K562 (cell line): ENCODE measurements at regions not wholly inside any gene's neighbourhood (a gene's known extent, or its start where the extent isn't known, plus 50 kb on each side); places are given as distances from the start of the nearest gene placed in this dataset.

Experiments used
- ATAC-seq: fragments of 200-7000 bp; cut with Tn5 transposase; 3 replicates; pipeline ENCODE4 v1.9.1; 2020; ENCODE audit warnings: moderate library complexity
- BruUV-seq: library from RNA; stranded (reverse); fragments of 400-500 nt; replicated peaks from 2 replicates; lab custom pipeline; 2021; lab: Mats Ljungman, UMichigan
- CTCF ChIA-PET: fragments of 300-600 bp; formaldehyde crosslinking; extraction: SDS; loops from one replicate; lab custom pipeline; 2021; ENCODE audit warnings: low intra/inter-chr PET ratio; lab: Yijun Ruan, JAX
- POLR2A ChIA-PET: fragments of 300-600, 350-650 bp; sonication (Branson Sonifier 250); formaldehyde crosslinking; extraction: SDS; loops from one replicate; lab custom pipeline; 2021; ENCODE audit warnings: antibody characterized with exemption, inconsistent platforms; lab: Yijun Ruan, JAX
- DNase-seq, 4 experiments: peaks; one replicate each; pipeline versions ENCODE4 v3.0.0 to v3.0.0-alpha.2; 2011 to 2018; ENCODE audit warnings: low spot score in 3 of 4, mixed read lengths in 3 of 4; ENCODE audit errors: extremely low read depth in 1 of 4
- FAIRE-seq: peaks from 2 replicates; lab custom pipeline; 2011; peaks lifted over from hg19 to GRCh38; lab: Jason Lieb, UNC
- H2AFZ ChIP-seq: 2 replicates; pipeline ENCODE4 v1.6.0; 2011; ENCODE audit warnings: low read depth, low read length, control low read depth, inconsistent platforms
- H3K27ac ChIP-seq: fragments of 200-600 bp; 3 replicates; pipeline ENCODE4 v1.8.0; 2011; ENCODE audit warnings: low read depth, mild to moderate bottlenecking, control low read depth, inconsistent platforms, low read length, moderate library complexity, mixed read lengths; ENCODE audit errors: extremely low read depth
- H3K27me3 ChIP-seq, 2 experiments: fragments of 300-600 bp in 1 of 2; 2 replicates in 1 of 2; 3 replicates in 1 of 2; pipeline versions ENCODE4 v1.6.0 to v1.8.0; 2011; ENCODE audit warnings: inconsistent platforms in 2 of 2, low read length in 2 of 2, mild to moderate bottlenecking in 1 of 2, mixed read lengths in 1 of 2, moderate library complexity in 1 of 2; ENCODE audit not compliant: control insufficient read depth in 2 of 2, insufficient read depth in 2 of 2
- H3K36me3 ChIP-seq: fragments of 300-600 bp; 3 replicates; pipeline ENCODE4 v1.8.0; 2011; ENCODE audit warnings: mild to moderate bottlenecking, low read length, inconsistent platforms; ENCODE audit not compliant: control insufficient read depth, insufficient read depth
- H3K4me1 ChIP-seq, 2 experiments: fragments of 200-600 bp in 1 of 2; replicated peaks in 1 of 2; 2 replicates in 1 of 2; 3 replicates in 1 of 2; pipeline versions ENCODE4 v1.5.1 to v1.8.0; 2011; ENCODE audit warnings: inconsistent platforms in 2 of 2, low read length in 2 of 2, mild to moderate bottlenecking in 1 of 2, mixed read lengths in 1 of 2, moderate library complexity in 1 of 2; ENCODE audit not compliant: control insufficient read depth in 2 of 2, insufficient read depth in 2 of 2
- H3K4me2 ChIP-seq: 2 replicates; pipeline ENCODE4 v1.6.1; 2011; ENCODE audit warnings: low read length, control low read depth, inconsistent platforms, mixed read lengths; ENCODE audit not compliant: insufficient read depth
- H3K4me3 ChIP-seq: fragments of 200-600 bp; sonication (generic), shearing (Covaris generic); 2 replicates; pipeline ENCODE4 v1.5.1; 2016; ENCODE audit warnings: control low read depth, inconsistent platforms
- H3K79me2 ChIP-seq: fragments of 200-600 bp; 3 replicates; pipeline ENCODE4 v1.8.0; 2011; ENCODE audit warnings: low read length, inconsistent platforms; ENCODE audit not compliant: control insufficient read depth, insufficient read depth
- H3K9ac ChIP-seq, 2 experiments: 2 replicates each; pipeline versions ENCODE4 v1.6.0 to v1.6.1; 2011; ENCODE audit warnings: low read depth in 2 of 2, low read length in 2 of 2, control low read depth in 1 of 2, inconsistent platforms in 1 of 2, mild to moderate bottlenecking in 1 of 2, mixed read lengths in 1 of 2; ENCODE audit not compliant: insufficient read depth in 1 of 2
- H3K9me1 ChIP-seq: one replicate; pipeline ENCODE4 v1.6.0; 2011; ENCODE audit warnings: inconsistent platforms, mild to moderate bottlenecking, low read length, moderate library complexity; ENCODE audit not compliant: control insufficient read depth, insufficient read depth
- H3K9me3 ChIP-seq: replicated peaks from 2 replicates; pipeline ENCODE4 v1.5.1; 2011; ENCODE audit warnings: low read depth, low read length, inconsistent platforms; ENCODE audit not compliant: control insufficient read depth, insufficient read depth
- H4K20me1 ChIP-seq: replicated peaks from 2 replicates; pipeline ENCODE4 v1.6.1; 2011; ENCODE audit warnings: low read length, inconsistent platforms, mixed read lengths; ENCODE audit not compliant: control insufficient read depth, insufficient read depth
- CUX1 ChIP-seq: fragments of 200-800 bp; sonication (Bioruptor generic); IDR thresholded peaks from 2 replicates; pipeline ENCODE4 v1.6.1; 2016; ENCODE audit warnings: missing genetic modification characterization, missing compliant biosample characterization
- TCFL5 ChIP-seq: fragments of 250-450 bp; sonication (Bioruptor Pico); conservative IDR thresholded peaks from 2 replicates; pipeline ENCODE4 v1.6.1; 2021; ENCODE audit warnings: mild to moderate bottlenecking, moderate library complexity, matching md5 sums
- TFAM ChIP-seq: fragments of 250-450 bp; sonication (Bioruptor Pico); conservative IDR thresholded peaks from 2 replicates; pipeline ENCODE4 v1.5.0; 2021; ENCODE audit warnings: mild to moderate bottlenecking, moderate library complexity
- ZBTB11 ChIP-seq, 3 experiments: fragments of 200-800 bp in 1 of 3; fragments of 250-450 bp in 1 of 3; fragments of 450-650 bp in 1 of 3; sonication (Bioruptor Pico) in 1 of 3; sonication (Bioruptor generic) in 1 of 3; formaldehyde crosslinking in 1 of 3; IDR thresholded peaks; 2 replicates each; pipeline versions ENCODE4 v1.6.1 to v1.8.0; 2016 to 2022; ENCODE audit warnings: mild to moderate bottlenecking in 2 of 3, missing genetic modification characterization in 2 of 3, missing compliant biosample characterization in 1 of 3, moderate library complexity in 1 of 3
- ZNF77 ChIP-seq: fragments of 250-450 bp; sonication (Bioruptor Pico); IDR thresholded peaks from 2 replicates; pipeline ENCODE4 v1.5.0; 2020
- WGBS: fragments of 100-300 bp; shearing (Covaris generic); methylation state at CpG from one replicate; pipeline ENCODE4 v1.1.6; 2016; ENCODE audit warnings: low coverage, mixed read lengths; ENCODE audit not compliant: insufficient coverage; ENCODE audit errors: missing lambda C conversion rate; 5-methylcytosine and 5-hydroxymethylcytosine counted together
- in situ Hi-C: fragments of 300-500 bp; cut with MboI; formaldehyde crosslinking; loops from 4 replicates; pipeline ENCODE4 v1.15.0; 2018; ENCODE audit warnings: inconsistent platforms, mixed read lengths
- intact Hi-C: fragments of 100-400 bp; cut with micrococcal nuclease; formaldehyde crosslinking; loops from 2 replicates; pipeline ENCODE4 v1.14.2; 2022

- TF ChIP-seq TFAM (CRISPR knock-in tag), result no peak
These were observed 843.8 kb upstream of the SPRY2 start (continued) for GRCh38 chr13:81184556-81185265.

GRCh38 chr13:81172603-81173002, 831.7 kb upstream of the SPRY2 start:
- Histone ChIP-seq H3K79me2 (no peaks in the 10 kb centered on the region), H3K4me3 (no peak overlapping the region), H3K36me3 (no peaks in the 10 kb centered on the region), H4K20me1 (no peaks in the 10 kb centered on the region)
- no peak for ATAC-seq
- DNase-seq, result no peak
- no TSS peak for BruUV-seq
- 7% methylated on average over 3 of the region's 3 CpGs for WGBS
- intact Hi-C loops, result loop anchor here (5.0 to 10.0 kb wide), 2 partner anchors 312 to 1160 kb away; no protein-coding TSS in a partner anchor
- no peak for FAIRE-seq
- TF ChIP-seq ZBTB11 (CRISPR knock-in tag; IDR thresholded peaks at IDR 0.05), result no peak
- no peak for TF ChIP-seq TCFL5 (CRISPR knock-in tag)
- TF ChIP-seq CUX1, result no peak
- TF ChIP-seq ZNF77 (CRISPR knock-in tag), result no peak
- TF ChIP-seq, all 486 proteins: peak for 0
- ChIA-PET CTCF (no interaction called here), POLR2A (no interaction called here)
- in situ Hi-C loops, result no loop called here
- no peaks in the 10 kb centered on the region for H3K9me1 ChIP-seq
- no peak overlapping the region for H3K4me2 ChIP-seq
- H3K27ac ChIP-seq, result no peak overlapping the region
- H3K9ac ChIP-seq, result no peak overlapping the region
- no peak overlapping the region for H2AFZ ChIP-seq
- H3K4me1 ChIP-seq, result no peaks in the 10 kb centered on the region
- no peaks in the 10 kb centered on the region for H3K9me3 ChIP-seq
- no peaks in the 10 kb centered on the region for H3K27me3 ChIP-seq
